ENCODE measurements at regions not wholly inside any gene's neighbourhood (a gene's known extent, or its start where the extent isn't known, plus 50 kb on each side); places are given as distances from the start of the nearest gene placed in this dataset.

- TF ChIP-seq EZH2 (IDR thresholded peaks at IDR 0.05; ENCODE audit: insufficient read depth, poor library complexity, severe bottlenecking) (no peak), EZH2phosphoT487 (IDR thresholded peaks at IDR 0.05; ENCODE audit: insufficient read depth, low read depth) (no peak)
Observed at GRCh38 chr21:38631206-38631605, 132.9 kb upstream of the ERG start.

All from GM23248 (cell line).